Activated naive CD8-positive, alpha-beta T cell treated with anti-CD3 and anti-CD28 coated beads for 36 hours (primary cell): ENCODE measurements at regions not wholly inside any gene's neighbourhood (a gene's known extent, or its start where the extent isn't known, plus 50 kb on each side); places are given as distances from the start of the nearest gene placed in this dataset.

ENCODE experiments used
- DNase-seq: peaks from one replicate; pipeline ENCODE4 v3.0.0; 2021
- H3K27ac Mint-ChIP-seq: one replicate; pipeline ENCODE4 v1.8.0; 2022; ENCODE audit warnings: mild to moderate bottlenecking, moderate library complexity, mixed read lengths
- H3K27me3 Mint-ChIP-seq: one replicate; pipeline ENCODE4 v1.8.0; 2022; ENCODE audit warnings: mild to moderate bottlenecking, mixed read lengths
- H3K36me3 Mint-ChIP-seq: one replicate; pipeline ENCODE4 v1.8.0; 2021; ENCODE audit warnings: mild to moderate bottlenecking, mixed read lengths
- H3K4me1 Mint-ChIP-seq: one replicate; pipeline ENCODE4 v1.8.0; 2021; ENCODE audit warnings: mixed read lengths
- H3K4me3 Mint-ChIP-seq: one replicate; pipeline ENCODE4 v1.8.0; 2022; ENCODE audit warnings: mild to moderate bottlenecking, moderate library complexity, mixed read lengths
- H3K9me3 Mint-ChIP-seq: one replicate; pipeline ENCODE4 v1.8.0; 2022; ENCODE audit warnings: mixed read lengths

DNA sequence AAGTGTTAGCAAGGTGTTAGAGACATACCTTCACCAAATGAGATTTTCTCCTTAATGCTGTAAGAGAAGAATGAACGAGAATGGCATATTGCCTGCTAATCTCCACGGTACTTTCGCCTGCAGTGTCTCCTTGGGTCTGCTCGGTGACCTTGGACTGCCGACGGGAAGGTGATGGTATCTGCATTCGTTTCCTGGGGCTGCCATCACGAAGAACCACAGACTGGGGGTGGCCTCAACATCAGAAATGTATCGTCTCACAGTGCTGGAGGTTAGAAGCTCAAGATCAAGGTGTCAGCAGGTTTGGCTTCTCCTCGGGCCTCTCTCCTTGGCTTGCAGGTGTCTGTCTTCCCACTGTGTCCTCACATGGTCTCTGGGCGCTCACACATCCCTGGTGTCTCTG is 86.3 kb upstream of the TNRC6C start:
- DNase-seq, result no peak
- Mint-ChIP-seq H3K27ac (no peak overlapping the region), H3K4me1 (peaks cover 49% of the 10 kb centered on the region), H3K4me3 (no peak overlapping the region), H3K9me3 (peaks cover 11% of the 10 kb centered on the region), H3K36me3 (peaks cover 10% of the 10 kb centered on the region), H3K27me3 (no peaks in the 10 kb centered on the region)

DNA sequence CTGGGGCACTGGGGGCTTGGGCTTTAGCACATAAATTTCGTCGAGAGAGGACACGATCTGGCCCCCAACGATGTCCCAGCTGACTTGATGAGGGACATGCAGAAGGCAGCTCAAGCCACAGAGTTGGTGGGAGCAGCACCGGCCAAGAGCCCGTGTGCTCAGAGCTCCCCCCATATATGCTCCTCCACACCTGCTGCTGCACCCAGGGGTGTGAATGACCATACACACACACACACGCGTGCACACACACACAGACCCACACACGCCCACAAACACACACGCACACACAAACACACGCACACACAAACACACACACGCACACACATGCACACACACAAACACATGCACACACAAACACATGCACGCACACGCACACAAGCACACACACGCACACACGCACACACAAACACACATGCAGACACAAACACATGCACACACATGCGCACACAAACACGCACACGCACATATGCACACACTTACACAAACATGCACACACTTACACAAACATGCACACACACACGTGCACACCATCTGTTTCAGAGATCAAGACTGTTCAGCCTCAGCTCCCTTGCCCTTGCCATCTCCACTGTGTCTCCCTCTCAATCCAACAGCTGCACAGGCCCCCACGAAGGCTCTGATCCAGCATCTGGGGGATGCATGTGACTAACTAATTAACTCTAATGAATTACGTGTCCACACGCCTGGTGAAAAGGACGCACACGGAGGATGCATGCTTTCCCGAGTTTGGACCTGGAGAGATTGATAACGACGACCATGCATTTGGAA is 85.6 kb upstream of the TNRC6C start:
- Mint-ChIP-seq H3K4me3 (no peak overlapping the region), H3K4me1 (peaks cover 54% of the 10 kb centered on the region), H3K27ac (no peak overlapping the region), H3K27me3 (no peaks in the 10 kb centered on the region), H3K36me3 (peaks cover 10% of the 10 kb centered on the region), H3K9me3 (peaks cover 11% of the 10 kb centered on the region)
- DNase-seq, result no peak

DNA sequence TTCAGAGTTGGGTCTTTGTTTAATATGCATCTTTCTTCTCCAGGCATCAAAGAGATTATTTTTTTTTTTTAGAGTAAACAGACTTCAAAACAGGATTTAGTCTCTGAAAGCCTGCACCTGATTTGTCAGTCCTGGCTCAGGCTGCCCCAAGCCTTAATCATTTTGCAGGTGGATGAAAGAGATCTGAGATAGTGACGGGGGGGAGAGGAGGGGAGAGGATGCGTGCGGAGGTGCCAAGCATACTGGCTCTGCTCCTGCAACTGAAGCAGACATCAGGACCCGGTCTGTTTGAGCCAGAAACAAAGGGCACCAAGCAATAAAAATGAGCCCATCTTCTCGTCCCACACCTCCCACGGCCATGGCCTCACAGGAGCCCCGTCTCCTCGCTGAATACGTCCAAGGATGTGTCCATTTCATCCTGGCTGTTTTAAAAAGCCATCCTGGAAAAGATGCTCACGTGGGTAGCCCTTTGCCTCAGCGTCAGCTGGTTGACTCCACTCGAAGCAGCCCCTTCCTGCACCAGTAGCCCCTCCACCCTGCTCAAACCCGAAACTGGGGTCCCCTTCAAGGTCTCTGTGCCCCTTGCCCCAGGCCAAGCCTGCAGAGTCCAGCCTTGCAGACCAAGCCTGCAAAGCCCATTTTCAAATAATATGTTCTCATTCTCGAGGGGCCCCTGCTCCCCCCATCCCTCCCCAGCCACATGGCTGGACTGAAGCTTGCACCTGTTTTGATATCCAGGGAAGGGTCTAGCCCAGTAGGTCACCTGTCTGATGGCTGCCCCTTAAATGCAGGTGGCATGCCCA is 84.8 kb upstream of the TNRC6C start:
- H3K9me3 Mint-ChIP-seq, result peaks cover 11% of the 10 kb centered on the region
- peaks cover 58% of the 10 kb centered on the region for H3K4me1 Mint-ChIP-seq
- no peaks in the 10 kb centered on the region for H3K27me3 Mint-ChIP-seq
- peaks cover 10% of the 10 kb centered on the region for H3K36me3 Mint-ChIP-seq
- H3K4me3 Mint-ChIP-seq, result no peak overlapping the region
- no peak overlapping the region for H3K27ac Mint-ChIP-seq
- DNase-seq, result no peak

DNA sequence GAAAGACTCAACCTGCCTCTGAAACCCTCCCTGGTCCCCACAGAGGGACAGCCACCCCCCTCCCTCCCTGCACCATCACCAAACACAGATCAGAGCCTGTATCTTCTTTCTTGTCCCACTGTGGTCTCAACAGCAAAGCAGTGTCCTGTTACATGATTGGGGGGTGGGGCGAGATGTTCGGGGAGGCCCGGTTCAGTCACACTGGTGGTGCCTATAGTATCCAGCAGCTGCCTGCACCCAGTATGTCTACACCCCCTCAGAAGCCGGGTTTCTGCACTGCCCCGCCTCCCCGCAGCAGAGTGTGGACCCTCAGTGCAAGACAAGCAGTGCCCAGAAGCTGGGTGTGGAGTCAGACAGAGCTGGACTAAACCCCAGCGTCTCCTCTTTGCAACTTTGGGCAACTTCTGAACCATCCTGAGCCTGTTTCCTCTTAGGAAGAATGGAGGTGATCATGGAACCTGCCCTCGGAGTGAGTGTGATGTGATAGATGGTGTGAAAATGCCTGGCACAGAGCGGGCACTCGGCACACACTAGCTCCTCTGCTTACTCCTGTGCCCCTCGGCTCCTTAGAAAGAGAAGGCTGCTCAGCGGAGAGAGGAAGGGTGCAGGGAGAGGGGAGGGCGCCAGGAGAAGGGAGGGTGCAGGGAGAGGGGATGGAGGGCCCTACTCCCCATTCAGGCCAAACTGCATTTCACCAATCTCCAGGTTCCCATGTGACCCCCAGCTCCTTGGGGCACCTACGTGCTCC is 84.0 kb upstream of the TNRC6C start:
- H3K27ac Mint-ChIP-seq, result no peak overlapping the region
- peaks cover 11% of the 10 kb centered on the region for H3K9me3 Mint-ChIP-seq
- H3K36me3 Mint-ChIP-seq, result peaks cover 10% of the 10 kb centered on the region
- DNase-seq, result no peak
- peaks cover 58% of the 10 kb centered on the region for H3K4me1 Mint-ChIP-seq
- no peak overlapping the region for H3K4me3 Mint-ChIP-seq
- no peaks in the 10 kb centered on the region for H3K27me3 Mint-ChIP-seq

DNA sequence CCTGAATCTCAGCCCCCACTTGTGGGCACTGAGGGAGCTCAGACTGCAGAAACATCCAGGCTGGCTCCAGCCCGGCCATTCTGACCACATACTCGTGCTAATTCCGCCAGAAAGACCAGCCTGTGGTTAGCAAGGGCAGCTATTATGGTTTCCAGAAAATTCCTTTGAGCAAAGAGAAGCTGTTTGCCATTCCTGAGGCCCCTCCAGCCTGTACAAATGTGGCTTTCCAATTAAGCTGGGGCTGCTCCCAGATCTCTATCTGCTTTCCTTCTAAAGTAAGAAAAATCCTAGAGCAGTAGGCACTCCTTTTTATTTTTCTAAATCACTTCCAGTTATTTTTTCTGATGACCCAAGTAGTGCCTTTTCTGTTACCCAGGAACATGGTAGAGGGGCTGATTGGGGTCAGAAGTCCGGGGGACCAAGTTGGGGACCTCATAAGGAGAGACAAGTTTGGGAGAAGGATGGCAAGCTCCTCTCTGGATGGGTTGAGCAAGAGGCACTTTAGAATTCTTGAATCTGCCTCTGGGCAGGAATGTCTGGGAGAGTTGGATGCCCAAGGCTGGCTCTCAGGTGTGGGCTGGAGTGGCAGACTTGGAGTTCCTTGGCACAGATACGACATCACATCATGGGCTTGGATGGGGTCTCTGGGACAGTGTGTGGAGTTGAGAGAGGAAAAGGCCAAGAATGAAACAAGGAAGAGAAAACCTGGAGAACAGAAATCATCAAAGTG is 83.3 kb upstream of the TNRC6C start:
- no peak for DNase-seq
- Mint-ChIP-seq H3K4me3 (no peak overlapping the region), H3K4me1 (peaks cover 55% of the 10 kb centered on the region), H3K27me3 (no peaks in the 10 kb centered on the region), H3K9me3 (peaks cover 11% of the 10 kb centered on the region), H3K27ac (no peak overlapping the region), H3K36me3 (peaks cover 10% of the 10 kb centered on the region)

DNA sequence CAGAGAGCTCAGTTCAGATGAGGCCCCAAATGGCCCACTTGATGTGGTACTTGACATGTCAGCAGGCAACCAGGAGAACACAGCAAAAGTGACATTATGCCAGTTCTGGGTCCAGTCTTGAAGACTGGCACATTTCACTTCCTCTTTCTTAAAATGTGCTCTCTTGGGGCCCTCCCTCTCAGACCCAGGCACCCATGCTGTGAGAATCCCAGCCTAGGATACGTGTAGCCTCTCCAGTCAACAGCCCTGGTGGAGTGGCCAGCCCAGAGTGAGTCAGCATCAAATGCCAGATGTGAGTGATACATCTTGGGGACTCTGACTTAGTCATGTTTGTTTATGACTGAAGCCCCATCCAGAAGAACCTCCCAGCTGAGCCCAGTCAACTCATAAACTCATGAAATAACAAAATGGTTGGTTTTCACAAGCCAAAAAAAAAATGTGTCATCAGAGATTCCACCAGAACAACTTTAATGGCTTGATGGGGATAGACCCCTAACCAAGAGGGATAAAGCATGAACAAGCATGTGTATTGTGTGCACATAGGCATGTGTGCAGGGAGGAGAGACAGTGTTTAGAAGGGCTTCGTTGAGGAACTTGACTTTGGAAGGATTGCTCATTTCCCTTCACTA is 82.5 kb upstream of the TNRC6C start:
- H3K27ac Mint-ChIP-seq, result no peak overlapping the region
- peaks cover 10% of the 10 kb centered on the region for H3K36me3 Mint-ChIP-seq
- no peak for DNase-seq
- no peak overlapping the region for H3K4me3 Mint-ChIP-seq
- no peaks in the 10 kb centered on the region for H3K27me3 Mint-ChIP-seq
- peaks cover 63% of the 10 kb centered on the region for H3K4me1 Mint-ChIP-seq
- H3K9me3 Mint-ChIP-seq, result peaks cover 11% of the 10 kb centered on the region

DNA sequence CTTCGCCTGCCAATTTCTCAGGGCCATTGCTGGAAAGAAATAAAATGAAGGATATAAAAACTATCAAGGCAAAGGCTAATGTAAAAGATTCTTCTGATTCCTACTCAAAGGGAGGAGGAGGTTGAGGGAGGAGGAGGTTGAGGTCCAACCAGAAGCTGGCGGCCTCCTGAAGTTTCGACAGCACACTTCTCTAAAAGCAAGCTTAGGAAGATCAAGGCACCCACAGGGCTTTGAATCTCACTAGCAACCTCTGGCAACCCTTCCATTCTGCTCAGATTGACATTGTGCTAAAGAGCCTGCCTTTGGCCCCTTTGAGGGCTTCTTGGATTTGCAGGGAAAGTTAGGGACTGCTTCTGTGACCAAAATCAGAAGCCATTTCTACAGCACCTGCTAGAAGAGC is 81.5 kb upstream of the TNRC6C start:
- Mint-ChIP-seq H3K36me3 (peaks cover 10% of the 10 kb centered on the region), H3K4me3 (no peak overlapping the region), H3K27ac (no peak overlapping the region)

DNA sequence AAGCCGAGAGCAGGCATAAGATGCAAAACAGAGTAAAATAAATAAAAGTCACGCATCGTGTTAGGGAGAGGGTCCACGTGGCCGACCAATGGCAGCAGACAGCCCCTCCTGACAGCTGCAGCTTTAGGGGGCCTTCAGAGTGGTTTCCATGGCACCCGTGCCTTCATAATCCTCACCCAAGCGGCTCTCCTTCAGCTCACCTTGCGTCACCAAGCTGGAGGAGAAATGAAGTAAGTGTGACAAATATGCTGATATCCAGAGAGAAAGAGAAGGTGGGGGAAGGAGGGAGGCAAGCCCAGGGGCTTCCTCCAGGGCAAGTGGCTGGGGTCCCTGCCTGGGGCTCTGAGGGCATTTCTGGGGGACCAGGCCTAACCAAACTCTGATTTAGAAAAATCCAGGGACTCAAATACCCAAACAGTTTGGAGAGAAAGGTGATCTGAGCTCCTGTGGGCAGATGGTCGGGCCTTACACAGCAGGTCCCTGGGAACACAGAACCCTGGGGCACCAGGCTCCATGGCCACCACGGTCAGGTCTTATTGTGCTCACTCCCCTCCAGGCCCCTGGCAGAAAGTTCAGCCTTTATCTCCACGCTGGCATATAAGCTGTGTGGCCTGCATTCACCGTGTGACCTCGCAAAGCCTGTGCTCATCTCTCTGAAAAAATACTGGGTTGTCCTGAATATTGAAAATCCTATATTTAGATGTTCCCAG is 80.7 kb upstream of the TNRC6C start:
- H3K4me1 Mint-ChIP-seq, result peaks cover 67% of the 10 kb centered on the region

More for the DNA sequence above, 81.5 kb upstream of the TNRC6C start:
- H3K4me1 Mint-ChIP-seq, result peaks cover 66% of the 10 kb centered on the region
- peaks cover 11% of the 10 kb centered on the region for H3K9me3 Mint-ChIP-seq
- H3K27me3 Mint-ChIP-seq, result no peaks in the 10 kb centered on the region
- no peak for DNase-seq

DNA sequence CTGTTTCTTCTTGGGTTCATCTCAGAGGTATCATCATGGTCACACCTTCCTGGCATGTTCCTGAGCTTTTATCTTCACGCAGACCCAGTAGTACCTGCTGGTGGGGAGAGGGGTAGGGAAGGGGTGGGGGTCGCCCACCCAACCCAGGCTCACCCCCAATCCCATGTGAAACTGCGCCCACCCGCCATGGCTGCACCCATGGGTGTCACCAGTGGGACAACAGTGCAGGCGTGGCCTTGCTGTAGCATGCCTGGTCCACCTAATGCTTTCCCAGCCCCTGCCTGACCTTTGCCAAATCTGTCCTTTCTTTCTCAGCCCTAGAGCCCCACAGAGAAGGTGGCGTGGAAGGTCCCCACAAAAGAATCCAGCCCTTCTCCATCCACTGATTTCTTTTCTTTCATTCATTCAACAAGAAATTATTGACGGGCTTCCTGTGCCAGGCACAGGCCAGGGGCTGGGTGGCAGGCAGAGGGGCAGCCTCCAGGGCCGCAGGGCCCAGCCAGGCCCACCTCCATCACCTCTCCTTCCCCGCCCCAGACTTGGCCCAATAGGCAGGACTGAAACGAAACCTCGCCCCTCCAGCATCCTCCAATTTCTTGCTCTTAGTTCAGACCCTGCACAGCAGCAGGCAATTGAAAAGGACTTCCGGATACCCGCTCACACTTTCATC is 79.1 kb upstream of the TNRC6C start:
- no peak for DNase-seq
- H3K27me3 Mint-ChIP-seq, result no peaks in the 10 kb centered on the region
- H3K4me1 Mint-ChIP-seq, result peaks cover 64% of the 10 kb centered on the region
- peaks cover 11% of the 10 kb centered on the region for H3K9me3 Mint-ChIP-seq
- H3K36me3 Mint-ChIP-seq, result peaks cover 10% of the 10 kb centered on the region
- H3K4me3 Mint-ChIP-seq, result no peak overlapping the region
- no peak overlapping the region for H3K27ac Mint-ChIP-seq

More for the DNA sequence above, 80.7 kb upstream of the TNRC6C start:
- Mint-ChIP-seq H3K27ac (no peak overlapping the region), H3K36me3 (peaks cover 10% of the 10 kb centered on the region), H3K4me3 (no peak overlapping the region), H3K27me3 (no peaks in the 10 kb centered on the region), H3K9me3 (peaks cover 11% of the 10 kb centered on the region)
- no peak for DNase-seq

DNA sequence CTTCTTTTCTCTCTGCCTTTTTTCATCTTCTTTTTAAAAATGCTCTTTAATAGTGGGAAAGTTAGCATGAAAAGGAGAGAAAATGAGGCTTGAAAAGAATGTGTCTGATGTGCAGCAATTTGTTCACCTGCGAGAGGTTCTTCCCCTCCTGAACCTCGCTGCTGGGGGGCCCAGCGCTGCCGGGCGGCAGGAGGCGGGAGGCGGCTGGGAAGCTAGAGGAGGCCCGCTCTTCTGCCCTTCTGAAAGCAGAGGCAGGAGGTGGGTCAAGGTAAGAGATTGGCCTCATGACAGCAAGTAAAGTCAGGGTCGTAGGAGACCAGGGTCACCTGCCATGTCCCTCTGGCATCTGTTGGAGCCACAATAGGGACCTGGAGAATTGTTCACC is 78.6 kb upstream of the TNRC6C start:
- Mint-ChIP-seq H3K4me3 (no peak overlapping the region), H3K36me3 (peaks cover 10% of the 10 kb centered on the region), H3K4me1 (peaks cover 69% of the 10 kb centered on the region), H3K27ac (no peak overlapping the region), H3K27me3 (no peaks in the 10 kb centered on the region), H3K9me3 (peaks cover 11% of the 10 kb centered on the region)
- no peak for DNase-seq

DNA sequence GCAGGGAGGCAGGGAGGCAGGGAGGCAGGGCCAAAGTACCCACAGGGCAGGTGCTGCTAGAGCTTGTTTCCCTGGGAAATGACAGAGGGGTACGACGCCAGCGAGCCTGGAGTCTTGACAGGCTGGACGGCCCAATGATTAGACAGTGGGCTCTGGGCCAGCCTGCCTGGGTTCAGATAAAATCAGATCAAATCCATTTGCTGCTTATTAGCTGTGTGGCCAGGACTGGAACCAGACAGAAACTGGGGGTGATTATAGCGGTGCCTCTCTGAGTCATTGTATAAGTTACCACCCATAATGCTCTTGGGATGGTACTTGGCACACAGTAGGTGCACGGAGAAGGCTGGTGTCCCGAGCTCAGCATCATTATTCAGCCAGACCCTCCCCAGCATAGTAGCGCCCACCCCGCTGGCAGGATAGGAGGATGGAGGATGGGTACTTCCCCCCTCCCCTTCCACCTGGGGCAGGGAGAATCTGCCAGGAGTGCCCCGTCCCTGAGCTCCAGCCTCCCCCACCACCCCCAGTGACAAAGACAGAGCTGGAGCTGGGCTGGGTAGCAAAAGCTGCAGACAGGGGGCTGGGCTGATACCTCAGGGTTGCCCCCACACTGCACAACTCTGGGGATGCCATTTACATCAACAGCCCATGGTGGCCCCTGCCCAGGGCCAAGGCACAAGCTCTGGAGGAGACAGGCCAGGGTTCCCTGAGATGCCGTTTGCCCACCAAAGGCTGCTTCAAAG is 77.6 kb upstream of the TNRC6C start:
- Mint-ChIP-seq H3K27ac (peak overlapping the region; percentile 59), H3K4me1 (peaks cover 66% of the 10 kb centered on the region), H3K27me3 (no peaks in the 10 kb centered on the region), H3K4me3 (no peak overlapping the region), H3K36me3 (peaks cover 2% of the 10 kb centered on the region), H3K9me3 (peaks cover 4% of the 10 kb centered on the region)
- no peak for DNase-seq

DNA sequence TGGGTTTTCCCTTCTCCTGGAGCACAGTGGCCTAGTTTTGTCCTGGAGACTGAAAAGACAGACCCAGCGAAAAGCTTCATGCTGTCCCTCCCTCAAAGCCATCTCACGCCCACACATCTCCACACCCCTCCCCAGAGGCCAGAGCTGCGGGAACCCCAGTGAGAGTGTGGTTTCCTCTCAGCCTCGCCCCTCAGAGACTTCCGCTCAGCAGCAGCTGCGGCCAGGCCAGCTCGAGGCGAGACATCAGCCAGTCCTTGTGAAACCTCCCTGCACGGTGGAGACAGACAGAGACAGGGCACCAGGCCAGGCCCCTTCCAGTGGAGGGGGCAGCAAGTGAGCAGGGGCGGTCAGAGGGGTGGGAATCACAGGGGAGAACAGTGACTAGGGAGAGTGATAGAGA is 77.0 kb upstream of the TNRC6C start:
- Mint-ChIP-seq H3K4me3 (peak overlapping the region; percentile 58), H3K27ac (peak overlapping the region; percentile 59), H3K4me1 (peaks cover 68% of the 10 kb centered on the region), H3K9me3 (no peaks in the 10 kb centered on the region), H3K27me3 (no peaks in the 10 kb centered on the region), H3K36me3 (no peaks in the 10 kb centered on the region)
- peak; percentile 78 for DNase-seq

DNA sequence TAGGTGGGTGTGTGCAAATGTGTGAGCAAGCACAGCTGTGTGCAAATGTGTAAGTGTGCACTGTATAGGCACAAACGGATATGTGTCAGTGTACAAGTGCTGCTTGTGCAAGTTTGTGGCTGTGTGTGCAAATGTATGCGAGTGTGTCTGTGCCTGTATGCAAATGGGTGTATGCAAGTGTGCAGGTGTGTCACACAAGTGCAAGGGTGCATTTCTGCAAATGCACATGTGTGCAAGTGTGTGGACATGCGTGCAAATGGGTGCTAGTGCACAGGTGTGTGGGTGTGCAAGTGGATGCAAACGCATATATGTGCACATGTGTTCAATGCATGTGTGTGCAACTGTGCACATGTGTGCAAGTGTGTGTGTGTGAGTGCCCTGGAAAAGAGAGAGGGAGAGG is 76.5 kb upstream of the TNRC6C start:
- peak overlapping the region; percentile 49 for H3K4me3 Mint-ChIP-seq
- peaks cover 69% of the 10 kb centered on the region for H3K4me1 Mint-ChIP-seq
- DNase-seq, result no peak
- H3K27ac Mint-ChIP-seq, result peak overlapping the region; percentile 94
- H3K36me3 Mint-ChIP-seq, result no peaks in the 10 kb centered on the region
- no peaks in the 10 kb centered on the region for H3K27me3 Mint-ChIP-seq
- no peaks in the 10 kb centered on the region for H3K9me3 Mint-ChIP-seq
